ENCODE measurements at regions not wholly inside any gene's neighbourhood (a gene's known extent, or its start where the extent isn't known, plus 50 kb on each side); places are given as distances from the start of the nearest gene placed in this dataset.

GRCh38 chr2:167492486-167492885 is 604.2 kb downstream of the XIRP2 start:
- TF ChIP-seq, protein P1, sequence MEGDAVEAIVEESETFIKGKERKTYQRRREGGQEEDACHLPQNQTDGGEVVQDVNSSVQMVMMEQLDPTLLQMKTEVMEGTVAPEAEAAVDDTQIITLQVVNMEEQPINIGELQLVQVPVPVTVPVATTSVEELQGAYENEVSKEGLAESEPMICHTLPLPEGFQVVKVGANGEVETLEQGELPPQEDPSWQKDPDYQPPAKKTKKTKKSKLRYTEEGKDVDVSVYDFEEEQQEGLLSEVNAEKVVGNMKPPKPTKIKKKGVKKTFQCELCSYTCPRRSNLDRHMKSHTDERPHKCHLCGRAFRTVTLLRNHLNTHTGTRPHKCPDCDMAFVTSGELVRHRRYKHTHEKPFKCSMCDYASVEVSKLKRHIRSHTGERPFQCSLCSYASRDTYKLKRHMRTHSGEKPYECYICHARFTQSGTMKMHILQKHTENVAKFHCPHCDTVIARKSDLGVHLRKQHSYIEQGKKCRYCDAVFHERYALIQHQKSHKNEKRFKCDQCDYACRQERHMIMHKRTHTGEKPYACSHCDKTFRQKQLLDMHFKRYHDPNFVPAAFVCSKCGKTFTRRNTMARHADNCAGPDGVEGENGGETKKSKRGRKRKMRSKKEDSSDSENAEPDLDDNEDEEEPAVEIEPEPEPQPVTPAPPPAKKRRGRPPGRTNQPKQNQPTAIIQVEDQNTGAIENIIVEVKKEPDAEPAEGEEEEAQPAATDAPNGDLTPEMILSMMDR (IDR thresholded peaks at IDR 0.05): no peak
- TF ChIP-seq POLR2A (IDR thresholded peaks at IDR 0.05): no peak

All from transverse colon (tissue), 3 donors.